HCT116 (cell line): ENCODE measurements at regions not wholly inside any gene's neighbourhood (a gene's known extent, or its start where the extent isn't known, plus 50 kb on each side); places are given as distances from the start of the nearest gene placed in this dataset.
A peak's percentile ranks its signal among the peaks of the same experiment; 100 is the strongest.

ENCODE experiments used
- ATAC-seq: fragments of 200-7000 bp; cut with Tn5 transposase; 2 replicates; pipeline ENCODE4 v1.9.1; 2020; ENCODE audit warnings: mild to moderate bottlenecking, moderate library complexity
- BruUV-seq: library from RNA; stranded (reverse); fragments of 400-500 nt; replicated peaks from 2 replicates; lab custom pipeline; 2021; lab: Mats Ljungman, UMichigan
- CTCF ChIA-PET: fragments of 300-600 bp; sonication (Branson Sonifier 250); formaldehyde crosslinking; loops from one replicate; lab custom pipeline; 2021; ENCODE audit warnings: antibody characterized with exemption; lab: Charles Lee
- POLR2A ChIA-PET: fragments of 300-600, 350-600 bp; sonication (Branson Sonifier 250); formaldehyde crosslinking; loops from one replicate; lab custom pipeline; 2021; ENCODE audit warnings: antibody characterized with exemption; lab: Charles Lee
- RAD21 ChIA-PET, 2 experiments: fragments of 300-600 bp; sonication (Branson Sonifier 250); formaldehyde crosslinking; loops; one replicate each; lab custom pipeline; 2023; ENCODE audit warnings: low total read pairs in 2 of 2; ENCODE audit not compliant: uncharacterized antibody in 2 of 2, unreplicated experiment in 2 of 2, low non-redundant PET in 1 of 2; lab: Charles Lee
- DNase-seq: peaks from one replicate; pipeline ENCODE4 v3.0.0-alpha.2; 2010; ENCODE audit warnings: low read depth, low spot score
- H2AFZ ChIP-seq: fragments of 200-600 bp; shearing (Covaris generic), sonication (generic); 2 replicates; pipeline ENCODE4 v1.6.1; 2017; ENCODE audit warnings: low read depth, mixed run types, mixed read lengths, antibody characterized with exemption, low read length; ENCODE audit not compliant: poor library complexity, severe bottlenecking
- H3K27ac ChIP-seq: 2 replicates; pipeline ENCODE4 v1.5.1; 2012; ENCODE audit warnings: low read depth, low read length
- H3K27me3 ChIP-seq: fragments of 200-600 bp; sonication (generic); 2 replicates; pipeline ENCODE4 v1.6.1; 2016; ENCODE audit warnings: mixed run types, low read length, mixed read lengths; ENCODE audit not compliant: insufficient read depth
- H3K36me3 ChIP-seq, 2 experiments: fragments of 200-500 bp in 1 of 2; fragments of 200-600 bp in 1 of 2; sonication (Bioruptor generic) in 1 of 2; sonication (generic) in 1 of 2; 2 replicates each; pipeline versions ENCODE4 v1.5.1 to v1.6.1; 2014 to 2016; ENCODE audit warnings: low read length in 2 of 2, inconsistent platforms in 1 of 2, mixed read lengths in 1 of 2, mixed run types in 1 of 2; ENCODE audit not compliant: insufficient read depth in 2 of 2, control insufficient read depth in 1 of 2
- H3K4me1 ChIP-seq, 2 experiments: fragments of 200-600 bp in 1 of 2; sonication (generic) in 1 of 2; 2 replicates each; pipeline versions ENCODE4 v1.5.1 to v1.6.1; 2012 to 2017; ENCODE audit warnings: low read length in 2 of 2, inconsistent platforms in 1 of 2, mild to moderate bottlenecking in 1 of 2, mixed read lengths in 1 of 2, mixed run types in 1 of 2, moderate library complexity in 1 of 2; ENCODE audit not compliant: insufficient read depth in 2 of 2, control insufficient read depth in 1 of 2
- H3K4me2 ChIP-seq: fragments of 200-600 bp; sonication (generic); 2 replicates; pipeline ENCODE4 v1.6.1; 2017; ENCODE audit warnings: mixed run types, low read length, mixed read lengths
- H3K4me3 ChIP-seq, 2 experiments: fragments of 200-600 bp in 1 of 2; sonication (generic) in 1 of 2; replicated peaks in 1 of 2; 2 replicates each; pipeline ENCODE4 v1.5.1; 2011 to 2016; ENCODE audit warnings: low read length in 2 of 2, control low read depth in 1 of 2, low read depth in 1 of 2, mild to moderate bottlenecking in 1 of 2, mixed read lengths in 1 of 2, mixed run types in 1 of 2
- H3K79me2 ChIP-seq: fragments of 200-600 bp; sonication (generic); 2 replicates; pipeline ENCODE4 v1.6.1; 2017; ENCODE audit warnings: mild to moderate bottlenecking, mixed run types, low read length, moderate library complexity, mixed read lengths; ENCODE audit not compliant: insufficient read depth
- H3K9ac ChIP-seq: fragments of 200-600 bp; sonication (generic); 2 replicates; pipeline ENCODE4 v1.6.1; 2016; ENCODE audit warnings: low read length, mixed read lengths
- H3K9me2 ChIP-seq: fragments of 200-600 bp; sonication (generic), shearing (Covaris generic); 2 replicates; pipeline ENCODE4 v1.6.1; 2017; ENCODE audit warnings: mixed run types, mild to moderate bottlenecking, moderate library complexity; ENCODE audit not compliant: insufficient read depth
- H3K9me3 ChIP-seq, 2 experiments: fragments of 200-500 bp in 1 of 2; fragments of 200-600 bp in 1 of 2; sonication (Bioruptor generic) in 1 of 2; sonication (generic) in 1 of 2; 2 replicates each; pipeline ENCODE4 v1.6.1; 2014 to 2017; ENCODE audit warnings: low read length in 2 of 2, mixed read lengths in 2 of 2, inconsistent platforms in 1 of 2, low read depth in 1 of 2, mild to moderate bottlenecking in 1 of 2, mixed run types in 1 of 2, moderate library complexity in 1 of 2; ENCODE audit not compliant: control insufficient read depth in 1 of 2, insufficient read depth in 1 of 2
- H4K20me1 ChIP-seq: fragments of 200-600 bp; sonication (generic), shearing (Covaris generic); 2 replicates; pipeline ENCODE4 v1.6.1; 2017; ENCODE audit warnings: mixed run types, mild to moderate bottlenecking, moderate library complexity; ENCODE audit not compliant: insufficient read depth
- CBX3 ChIP-seq: IDR thresholded peaks from 2 replicates; pipeline ENCODE4 v1.6.1; 2012; ENCODE audit warnings: low read depth
- ELF1 ChIP-seq: IDR thresholded peaks from 2 replicates; pipeline ENCODE4 v1.6.1; 2012; ENCODE audit warnings: low read depth, borderline replicate concordance
- EZH2 ChIP-seq: fragments of 200-600 bp; sonication (generic); IDR thresholded peaks from 2 replicates; pipeline ENCODE4 v1.6.1; 2017; ENCODE audit warnings: antibody characterized with exemption, mixed run types
- FOSL1 ChIP-seq: IDR thresholded peaks from 2 replicates; pipeline ENCODE4 v1.6.1; 2012; ENCODE audit warnings: low read depth
- JUND ChIP-seq: IDR thresholded peaks from 2 replicates; pipeline ENCODE4 v1.6.1; 2012
- MAX ChIP-seq: IDR thresholded peaks from 2 replicates; pipeline ENCODE4 v1.6.1; 2012
- POLR2A ChIP-seq: IDR thresholded peaks from 2 replicates; pipeline ENCODE4 v1.7.0; 2011; ENCODE audit warnings: borderline replicate concordance; ENCODE audit not compliant: insufficient read depth, insufficient read length; ENCODE audit errors: extremely low read depth
- POLR2AphosphoS5 ChIP-seq: IDR thresholded peaks from 2 replicates; pipeline ENCODE4 v1.6.1; 2011; ENCODE audit warnings: mild to moderate bottlenecking, low read depth, low read length, moderate library complexity
- SP1 ChIP-seq: IDR thresholded peaks from 2 replicates; pipeline ENCODE4 v1.6.1; 2012; ENCODE audit warnings: low read depth
- ZBTB33 ChIP-seq: IDR thresholded peaks from 2 replicates; pipeline ENCODE4 v1.6.1; 2011; ENCODE audit warnings: mild to moderate bottlenecking, low read length, moderate library complexity; ENCODE audit not compliant: insufficient replicate concordance; ENCODE audit errors: extremely low read depth
- ZFX ChIP-seq: fragments of 450-650 bp; IDR thresholded peaks from 2 replicates; pipeline ENCODE4 v1.6.1; 2017
- ZNF274 ChIP-seq: fragments of 200-500 bp; sonication (Bioruptor generic); IDR thresholded peaks from 2 replicates; pipeline ENCODE4 v1.6.1; 2014; ENCODE audit warnings: mild to moderate bottlenecking, low read depth, low read length, inconsistent platforms
- intact Hi-C: fragments of 100-400 bp; cut with micrococcal nuclease; formaldehyde crosslinking; loops from 2 replicates; pipeline ENCODE4 v1.10.0; 2022
- TF ChIP-seq, protein P1 (sequence below), 3 experiments: fragments of 200-600 bp in 1 of 3; sonication (generic) in 1 of 3; IDR thresholded peaks in 2 of 3; conservative IDR thresholded peaks in 1 of 3; 2 replicates each; pipeline ENCODE4 v1.5.1; 2012 to 2017; ENCODE audit warnings: low read depth in 2 of 3, low read length in 2 of 3, antibody characterized with exemption in 1 of 3, borderline replicate concordance in 1 of 3, control low read depth in 1 of 3, mild to moderate bottlenecking in 1 of 3, mixed read lengths in 1 of 3, mixed run types in 1 of 3, moderate library complexity in 1 of 3; ENCODE audit not compliant: insufficient read depth in 1 of 3

GRCh38 chr15:69865369-69865768 is 232.3 kb downstream of the TLE3 start:
- H4K20me1 ChIP-seq, result no peaks in the 10 kb centered on the region
- ChIA-PET CTCF (no interaction called here), RAD21 (no interaction called here), POLR2A (no interaction called here)
- H3K9ac ChIP-seq, result no peak overlapping the region
- DNase-seq (no peak), ATAC-seq (no peak)
- intact Hi-C loops, result no loop called here
- H3K9me2 ChIP-seq, result no peaks in the 10 kb centered on the region
- H3K27me3 ChIP-seq, result no peaks in the 10 kb centered on the region
- no peak overlapping the region for H3K27ac ChIP-seq
- no peak overlapping the region for H3K4me2 ChIP-seq
- TF ChIP-seq JUND (no peak), ELF1 (no peak), ZFX (no peak), POLR2AphosphoS5 (no peak), SP1 (no peak)
- no peaks in the 10 kb centered on the region for H3K9me3 ChIP-seq
- BruUV-seq, result no TSS peak
- H3K4me1 ChIP-seq, result peaks cover 8 to 10% of the 10 kb centered on the region in 2 experiments; a peak in 3 of 4 replicates
- H3K79me2 ChIP-seq, result no peaks in the 10 kb centered on the region
- no peak overlapping the region for H2AFZ ChIP-seq
- H3K4me3 ChIP-seq, result no peak overlapping the region
- H3K36me3 ChIP-seq, result no peaks in the 10 kb centered on the region

DNA sequence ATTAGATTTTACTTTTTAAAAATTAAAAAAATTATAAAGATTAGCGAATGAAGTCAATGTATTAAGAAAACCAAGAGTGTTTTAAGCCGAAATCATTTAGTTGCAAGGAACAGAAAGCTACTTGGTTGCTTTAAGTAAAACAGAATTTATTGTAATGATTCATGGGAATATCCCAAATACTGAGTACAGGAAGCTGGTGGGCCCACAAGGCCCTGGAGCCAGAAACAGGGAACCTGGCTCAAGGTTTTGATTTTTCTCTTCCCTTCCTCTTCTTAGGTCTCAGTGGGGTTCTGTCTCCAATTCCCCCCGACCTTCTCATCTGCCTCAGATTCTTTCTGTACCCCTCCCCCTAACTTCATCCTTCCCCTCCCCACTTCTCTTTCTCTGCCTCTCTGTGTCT is 229.0 kb downstream of the TLE3 start:
- H2AFZ ChIP-seq, result no peak overlapping the region
- no peaks in the 10 kb centered on the region for H3K79me2 ChIP-seq
- H4K20me1 ChIP-seq, result no peaks in the 10 kb centered on the region
- ChIA-PET RAD21 (no interaction called here), CTCF (no interaction called here), POLR2A (no interaction called here)
- no peak overlapping the region for H3K27ac ChIP-seq
- no peak for DNase-seq
- H3K36me3 ChIP-seq, result no peaks in the 10 kb centered on the region
- H3K27me3 ChIP-seq, result no peaks in the 10 kb centered on the region
- TF ChIP-seq JUND (no peak), POLR2A (no peak), ZNF274 (no peak), MAX (no peak), EZH2 (no peak), CBX3 (no peak), ZBTB33 (no peak), SP1 (no peak), FOSL1 (no peak)
- TF ChIP-seq, protein P1, sequence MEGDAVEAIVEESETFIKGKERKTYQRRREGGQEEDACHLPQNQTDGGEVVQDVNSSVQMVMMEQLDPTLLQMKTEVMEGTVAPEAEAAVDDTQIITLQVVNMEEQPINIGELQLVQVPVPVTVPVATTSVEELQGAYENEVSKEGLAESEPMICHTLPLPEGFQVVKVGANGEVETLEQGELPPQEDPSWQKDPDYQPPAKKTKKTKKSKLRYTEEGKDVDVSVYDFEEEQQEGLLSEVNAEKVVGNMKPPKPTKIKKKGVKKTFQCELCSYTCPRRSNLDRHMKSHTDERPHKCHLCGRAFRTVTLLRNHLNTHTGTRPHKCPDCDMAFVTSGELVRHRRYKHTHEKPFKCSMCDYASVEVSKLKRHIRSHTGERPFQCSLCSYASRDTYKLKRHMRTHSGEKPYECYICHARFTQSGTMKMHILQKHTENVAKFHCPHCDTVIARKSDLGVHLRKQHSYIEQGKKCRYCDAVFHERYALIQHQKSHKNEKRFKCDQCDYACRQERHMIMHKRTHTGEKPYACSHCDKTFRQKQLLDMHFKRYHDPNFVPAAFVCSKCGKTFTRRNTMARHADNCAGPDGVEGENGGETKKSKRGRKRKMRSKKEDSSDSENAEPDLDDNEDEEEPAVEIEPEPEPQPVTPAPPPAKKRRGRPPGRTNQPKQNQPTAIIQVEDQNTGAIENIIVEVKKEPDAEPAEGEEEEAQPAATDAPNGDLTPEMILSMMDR (IDR thresholded peaks at IDR 0.05 in 2 of 3, conservative IDR thresholded peaks at IDR 0.05 in 1 of 3; ENCODE audit: borderline replicate concordance in 1 of 3, insufficient read depth in 1 of 3, low read depth in 2 of 3, low read length in 2 of 3), result no peak
- no peaks in the 10 kb centered on the region; a peak in 1 of 4 replicates for H3K9me3 ChIP-seq
- ATAC-seq, result no peak
- H3K4me2 ChIP-seq, result 0 out of 2 replicates have a peak overlapping the region, but pooled peaks have one; percentile 20
- intact Hi-C loops, result no loop called here
- H3K4me3 ChIP-seq, result no peak overlapping the region
- H3K9me2 ChIP-seq, result no peaks in the 10 kb centered on the region
- BruUV-seq, result no TSS peak
- no peak overlapping the region for H3K9ac ChIP-seq
- H3K4me1 ChIP-seq, result peaks cover 8 to 10% of the 10 kb centered on the region in 2 experiments; a peak in 3 of 4 replicates
